ENCODE measurements at regions not wholly inside any gene's neighbourhood (a gene's known extent, or its start where the extent isn't known, plus 50 kb on each side); places are given as distances from the start of the nearest gene placed in this dataset.

DNA sequence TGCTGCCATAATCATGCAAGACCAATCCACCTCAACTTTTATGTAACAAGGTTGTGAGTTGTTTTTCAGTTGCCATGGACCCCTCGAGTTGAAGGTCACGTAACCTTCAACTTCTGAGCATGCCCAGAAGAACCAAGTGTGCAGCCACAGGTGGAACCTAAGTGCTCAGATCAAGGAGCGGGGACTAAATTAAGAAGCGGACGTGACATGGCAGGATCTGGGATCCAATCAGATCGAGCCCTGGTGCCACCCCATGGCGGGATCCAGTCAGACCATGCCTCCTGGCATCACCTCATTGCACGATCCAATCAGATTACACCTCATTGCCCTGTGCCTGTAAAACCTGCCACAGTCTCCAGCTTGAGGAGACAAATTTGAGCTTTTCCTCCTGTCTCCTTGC lies 204.5 kb upstream of the CDH5 start:
- TF ChIP-seq GATA2 (IDR thresholded peaks at IDR 0.05; ENCODE audit: low read depth, low read length) = no peak
- no peak for TF ChIP-seq GATA3 (IDR thresholded peaks at IDR 0.05; ENCODE audit: low read depth, low read length)
